GM12878 (cell line): ENCODE measurements at regions not wholly inside any gene's neighbourhood (a gene's known extent, or its start where the extent isn't known, plus 50 kb on each side); places are given as distances from the start of the nearest gene placed in this dataset.
A peak's percentile ranks its signal among the peaks of the same experiment; 100 is the strongest.

ENCODE experiments used
- CEBPB ChIP-seq, 2 experiments: fragments of 150-350 bp in 1 of 2; IDR thresholded peaks; 2 replicates each; pipeline ENCODE4 v1.6.1; 2012 to 2014; ENCODE audit warnings: low read depth in 2 of 2, low read length in 2 of 2, borderline replicate concordance in 1 of 2, inconsistent platforms in 1 of 2
- CHD1 ChIP-seq: IDR thresholded peaks from 2 replicates; pipeline ENCODE4 v1.6.1; 2012; ENCODE audit warnings: low read depth, low read length, improper control_type of control experiment
- CTCF ChIP-seq, 3 experiments: IDR thresholded peaks in 2 of 3; conservative IDR thresholded peaks in 1 of 3; 2 replicates each; pipeline ENCODE4 v1.5.1; 2011; ENCODE audit warnings: low read depth in 3 of 3, low read length in 3 of 3, mild to moderate bottlenecking in 3 of 3, control low read depth in 2 of 3, moderate library complexity in 2 of 3, inconsistent platforms in 1 of 3, mixed read lengths in 1 of 3; ENCODE audit not compliant: control insufficient read depth in 2 of 3, insufficient read depth in 1 of 3; ENCODE audit errors: extremely low read depth in 1 of 3
- EP300 ChIP-seq, 2 experiments: fragments of 150-350 bp in 1 of 2; IDR thresholded peaks; 2 replicates each; pipeline ENCODE4 v1.6.1; 2011 to 2012; ENCODE audit warnings: low read depth in 2 of 2, low read length in 2 of 2, borderline replicate concordance in 1 of 2, improper control_type of control experiment in 1 of 2, inconsistent platforms in 1 of 2; ENCODE audit not compliant: control insufficient read depth in 1 of 2
- EZH2 ChIP-seq: IDR thresholded peaks from 2 replicates; pipeline ENCODE4 v1.6.1; 2012; ENCODE audit warnings: low read depth, mild to moderate bottlenecking, control low read depth, inconsistent platforms, low read length, borderline replicate concordance; ENCODE audit not compliant: control insufficient read depth
- GABPA ChIP-seq: IDR thresholded peaks from 2 replicates; pipeline ENCODE4 v1.6.1; 2014; ENCODE audit warnings: antibody characterized with exemption, low read depth, mild to moderate bottlenecking, inconsistent platforms
- MAX ChIP-seq: IDR thresholded peaks from 2 replicates; pipeline ENCODE4 v1.6.1; 2012; ENCODE audit warnings: low read depth, low read length, improper control_type of control experiment
- MXI1 ChIP-seq: fragments of 150-350 bp; IDR thresholded peaks from 2 replicates; pipeline ENCODE4 v1.6.1; 2011; ENCODE audit warnings: low read depth, mild to moderate bottlenecking, inconsistent platforms, low read length, improper control_type of control experiment
- NBN ChIP-seq: fragments of 450-650 bp; IDR thresholded peaks from 2 replicates; pipeline ENCODE4 v1.6.1; 2016
- NFYB ChIP-seq: IDR thresholded peaks from 2 replicates; pipeline ENCODE4 v1.6.1; 2011; ENCODE audit warnings: low read depth, mild to moderate bottlenecking, low read length, improper control_type of control experiment, moderate library complexity; ENCODE audit not compliant: insufficient read depth
- POLR2A ChIP-seq: IDR thresholded peaks from 2 replicates; pipeline ENCODE4 v1.6.1; 2011; ENCODE audit warnings: low read depth, mild to moderate bottlenecking, low read length
- RFX5 ChIP-seq: IDR thresholded peaks from 2 replicates; pipeline ENCODE4 v1.6.1; 2011; ENCODE audit warnings: low read depth, low read length, improper control_type of control experiment
- SPI1 ChIP-seq: IDR thresholded peaks from 2 replicates; pipeline ENCODE4 v1.6.1; 2011; ENCODE audit warnings: low read depth, mild to moderate bottlenecking, low read length, moderate library complexity, borderline replicate concordance; ENCODE audit not compliant: insufficient read depth
- TAF1 ChIP-seq: IDR thresholded peaks from 2 replicates; pipeline ENCODE4 v1.6.1; 2011; ENCODE audit warnings: mild to moderate bottlenecking, low read depth, low read length, borderline replicate concordance

GRCh38 chr4:55725057-55725456 lies 89.0 kb upstream of the NMU start:
- TF ChIP-seq NFYB (no peak), EP300 (IDR thresholded peaks at IDR 0.05; ENCODE audit: borderline replicate concordance in 1 of 2, control insufficient read depth in 1 of 2, low read depth in 2 of 2, low read length in 2 of 2) (no peak), RFX5 (0 out of 2 replicates have a peak, but pooled peaks have one; percentile 34), MXI1 (no peak), SPI1 (no peak), NBN (no peak), CEBPB (IDR thresholded peaks at IDR 0.05; ENCODE audit: borderline replicate concordance in 1 of 2, low read depth in 2 of 2, low read length in 2 of 2) (no peak), POLR2A (no peak), CTCF (IDR thresholded peaks at IDR 0.05 in 2 of 3, conservative IDR thresholded peaks at IDR 0.05 in 1 of 3; ENCODE audit: control insufficient read depth in 2 of 3, extremely low read depth in 1 of 3, insufficient read depth in 1 of 3, low read depth in 3 of 3, low read length in 3 of 3) (no peak), TAF1 (no peak), GABPA (no peak), MAX (no peak), EZH2 (no peak), CHD1 (no peak)
